Activated CD8-positive, alpha-beta T cell treated with anti-CD3 and anti-CD28 coated beads, Interleukin-2, amount 10 ng/mL, durations not matched to agents 7 days and 5 days (primary cell): ENCODE measurements at regions not wholly inside any gene's neighbourhood (a gene's known extent, or its start where the extent isn't known, plus 50 kb on each side); places are given as distances from the start of the nearest gene placed in this dataset.
"Not testable (repeated sequence)": the region's sequence is repeated elsewhere in the genome, so short reads cannot be mapped to it uniquely, and the experiment has no call there.

Experiments used
- ATAC-seq: fragments of 150-1000 bp; cut with Tn5 transposase; one replicate; pipeline ENCODE4 v1.10.0; 2021; ENCODE audit warnings: moderate library complexity
- CTCF ChIA-PET: fragments of 350-600 bp; sonication (Branson Sonifier 250); formaldehyde crosslinking; loops from one replicate; lab custom pipeline; 2021; ENCODE audit warnings: antibody characterized with exemption; lab: Charles Lee
- POLR2A ChIA-PET: fragments of 350-600 bp; sonication (Branson Sonifier 250); formaldehyde crosslinking; loops from one replicate; lab custom pipeline; 2021; ENCODE audit warnings: antibody characterized with exemption; lab: Charles Lee
- DNase-seq: peaks from one replicate; pipeline ENCODE4 v3.0.0-alpha.2; 2020
- H3K27ac Mint-ChIP-seq: one replicate; pipeline ENCODE4 v1.8.0; 2021; ENCODE audit warnings: mild to moderate bottlenecking, mixed read lengths
- H3K27me3 Mint-ChIP-seq: one replicate; pipeline ENCODE4 v1.8.0; 2021; ENCODE audit warnings: low read depth, mixed read lengths
- H3K36me3 Mint-ChIP-seq: one replicate; pipeline ENCODE4 v1.8.0; 2021; ENCODE audit warnings: low read depth, mixed read lengths
- H3K4me1 Mint-ChIP-seq: one replicate; pipeline ENCODE4 v1.8.0; 2021; ENCODE audit warnings: low read depth, mixed read lengths
- H3K4me3 Mint-ChIP-seq: one replicate; pipeline ENCODE4 v1.8.0; 2021; ENCODE audit warnings: mild to moderate bottlenecking, mixed read lengths
- H3K9me3 Mint-ChIP-seq: one replicate; pipeline ENCODE4 v1.8.0; 2022; ENCODE audit warnings: mixed read lengths; ENCODE audit not compliant: insufficient read depth

DNA sequence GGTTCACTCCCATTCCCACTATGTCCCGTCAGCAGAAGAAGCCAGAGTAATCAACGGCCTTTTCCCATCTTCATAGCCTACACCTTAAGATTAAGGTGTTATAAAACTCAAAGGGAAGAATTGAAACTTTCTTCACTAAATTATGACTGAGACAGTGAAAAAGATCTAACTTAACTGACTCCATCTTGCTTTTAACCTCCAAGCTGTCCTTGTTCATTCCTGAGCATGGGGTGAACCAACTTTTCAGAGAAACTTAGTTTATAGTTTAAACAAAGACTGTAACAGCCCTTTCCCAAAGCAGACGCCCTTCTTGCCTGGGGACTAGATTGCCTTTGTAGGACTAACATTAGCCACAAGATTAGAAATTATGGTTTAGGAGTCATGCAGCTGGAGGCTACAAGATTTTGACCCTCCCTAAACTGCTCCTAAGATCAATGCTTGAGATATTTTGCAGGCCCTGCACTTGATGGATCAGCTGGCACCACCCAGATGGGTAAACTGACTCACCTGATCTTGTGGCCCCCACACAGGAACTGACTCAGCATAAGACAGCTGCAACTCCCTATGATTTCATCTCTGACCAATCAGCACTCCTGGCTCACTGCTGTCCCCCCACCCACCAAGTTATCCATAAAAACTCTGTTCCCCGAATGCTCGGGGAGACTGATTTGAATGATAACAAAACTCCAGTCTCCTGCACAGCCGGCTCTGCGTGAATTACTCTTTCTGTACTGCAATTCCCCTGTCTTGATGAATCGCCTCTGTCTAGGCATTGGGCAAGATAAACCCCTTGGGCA, 587.6 kb downstream of the NTRK3 start:
- H3K4me1 Mint-ChIP-seq, H3K27me3 Mint-ChIP-seq, DNase-seq, POLR2A ChIA-PET, H3K9me3 Mint-ChIP-seq, CTCF ChIA-PET, H3K27ac Mint-ChIP-seq, H3K4me3 Mint-ChIP-seq, H3K36me3 Mint-ChIP-seq, ATAC-seq: not testable (repeated sequence)

DNA sequence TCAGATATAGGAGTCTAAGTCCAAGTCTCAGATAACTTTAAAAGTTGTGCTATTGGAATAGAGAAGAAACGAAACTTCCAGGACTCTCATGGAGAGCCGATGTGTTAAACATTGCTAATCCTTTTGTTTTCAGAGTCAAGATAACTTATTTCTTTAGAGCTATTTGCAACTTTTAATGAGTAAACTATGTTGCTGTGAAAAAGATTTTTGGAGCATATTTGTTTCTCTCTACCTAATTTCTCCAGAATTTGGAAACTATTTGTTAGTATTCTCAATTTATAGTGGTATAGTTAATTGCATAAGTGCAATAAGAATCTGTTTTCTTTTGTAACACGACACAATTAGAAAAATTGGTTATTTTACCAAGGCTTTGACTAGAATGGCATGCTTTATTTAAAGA, 588.9 kb downstream of the NTRK3 start:
- Mint-ChIP-seq H3K9me3 (peaks cover 9% of the 10 kb centered on the region), H3K36me3 (no peaks in the 10 kb centered on the region), H3K27ac (no peak overlapping the region), H3K4me1 (no peaks in the 10 kb centered on the region), H3K4me3 (no peak overlapping the region), H3K27me3 (no peaks in the 10 kb centered on the region)
- DNase-seq (no peak), ATAC-seq (no peak)
- CTCF ChIA-PET = no interaction called here
- POLR2A ChIA-PET = no interaction called here

DNA sequence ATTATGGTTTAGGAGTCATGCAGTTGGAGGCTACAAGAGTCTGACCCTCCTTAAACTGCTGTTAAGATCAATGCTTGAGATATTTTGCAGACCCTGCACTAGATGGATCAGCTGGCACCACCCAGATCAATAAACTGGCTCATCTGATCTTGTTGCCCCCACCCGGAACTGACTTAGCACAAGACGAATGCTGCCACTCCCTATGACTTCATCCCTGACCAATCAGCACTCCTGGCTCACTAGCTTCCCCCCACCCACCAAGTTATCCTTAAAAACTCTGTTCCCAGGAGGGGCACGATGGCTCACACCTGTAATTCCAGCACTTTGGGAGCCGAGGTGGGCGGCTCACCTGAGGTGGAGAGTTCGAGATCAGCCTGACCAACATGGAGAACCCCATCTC, 594.0 kb downstream of the NTRK3 start:
- DNase-seq (no peak), ATAC-seq (no peak)
- peaks cover 16% of the 10 kb centered on the region for H3K9me3 Mint-ChIP-seq
- H3K36me3 Mint-ChIP-seq = no peaks in the 10 kb centered on the region
- H3K4me1 Mint-ChIP-seq = peaks cover 4% of the 10 kb centered on the region
- no peaks in the 10 kb centered on the region for H3K27me3 Mint-ChIP-seq
- no peak overlapping the region for H3K27ac Mint-ChIP-seq
- CTCF ChIA-PET = no interaction called here
- POLR2A ChIA-PET = no interaction called here
- H3K4me3 Mint-ChIP-seq = no peak overlapping the region

DNA sequence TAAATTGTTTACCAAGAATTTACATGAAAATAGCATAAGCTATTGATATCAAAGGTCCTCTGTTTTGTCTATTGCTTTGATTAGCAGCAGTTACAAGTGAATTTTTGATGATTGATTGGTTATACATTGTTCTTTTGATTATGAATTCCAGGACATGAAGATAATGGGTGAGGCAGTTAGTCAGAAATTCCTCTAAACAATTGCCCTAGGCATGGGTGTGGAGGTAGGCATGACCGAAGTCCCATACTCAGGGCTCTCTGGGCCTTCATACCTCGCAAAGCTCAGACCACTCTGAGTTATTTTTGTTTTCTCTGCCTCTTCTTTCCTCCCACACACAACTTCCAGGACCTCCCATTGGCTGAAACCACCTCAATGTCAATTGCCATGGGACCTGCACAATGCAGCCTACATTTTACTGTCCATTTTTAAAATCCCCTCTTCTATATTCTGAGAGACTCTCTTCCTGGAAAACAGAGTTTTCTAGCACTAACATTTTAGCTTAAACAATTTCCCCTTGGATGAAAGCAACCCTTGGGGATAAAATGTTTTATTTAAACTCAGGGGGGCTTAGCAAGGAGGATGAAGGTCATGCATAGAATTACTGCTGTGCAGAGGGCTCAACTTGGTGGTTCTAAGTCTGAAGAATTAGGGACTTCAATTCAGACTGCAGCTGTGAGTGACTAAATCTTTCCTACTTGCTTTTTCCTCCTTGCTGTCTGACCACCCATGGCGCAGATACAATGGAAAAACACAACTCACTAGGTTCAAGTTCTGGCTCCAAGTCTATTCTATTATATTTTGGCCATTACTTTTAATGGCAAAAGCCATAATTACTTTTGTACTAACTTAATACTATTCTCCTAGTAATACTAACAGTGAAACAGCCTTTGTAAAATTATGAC, 594.8 kb downstream of the NTRK3 start:
- CTCF ChIA-PET = no interaction called here
- Mint-ChIP-seq H3K4me1 (peaks cover 4% of the 10 kb centered on the region), H3K27ac (no peak overlapping the region), H3K4me3 (no peak overlapping the region), H3K27me3 (no peaks in the 10 kb centered on the region), H3K36me3 (no peaks in the 10 kb centered on the region), H3K9me3 (peaks cover 16% of the 10 kb centered on the region)
- ATAC-seq (no peak), DNase-seq (no peak)
- POLR2A ChIA-PET = no interaction called here

DNA sequence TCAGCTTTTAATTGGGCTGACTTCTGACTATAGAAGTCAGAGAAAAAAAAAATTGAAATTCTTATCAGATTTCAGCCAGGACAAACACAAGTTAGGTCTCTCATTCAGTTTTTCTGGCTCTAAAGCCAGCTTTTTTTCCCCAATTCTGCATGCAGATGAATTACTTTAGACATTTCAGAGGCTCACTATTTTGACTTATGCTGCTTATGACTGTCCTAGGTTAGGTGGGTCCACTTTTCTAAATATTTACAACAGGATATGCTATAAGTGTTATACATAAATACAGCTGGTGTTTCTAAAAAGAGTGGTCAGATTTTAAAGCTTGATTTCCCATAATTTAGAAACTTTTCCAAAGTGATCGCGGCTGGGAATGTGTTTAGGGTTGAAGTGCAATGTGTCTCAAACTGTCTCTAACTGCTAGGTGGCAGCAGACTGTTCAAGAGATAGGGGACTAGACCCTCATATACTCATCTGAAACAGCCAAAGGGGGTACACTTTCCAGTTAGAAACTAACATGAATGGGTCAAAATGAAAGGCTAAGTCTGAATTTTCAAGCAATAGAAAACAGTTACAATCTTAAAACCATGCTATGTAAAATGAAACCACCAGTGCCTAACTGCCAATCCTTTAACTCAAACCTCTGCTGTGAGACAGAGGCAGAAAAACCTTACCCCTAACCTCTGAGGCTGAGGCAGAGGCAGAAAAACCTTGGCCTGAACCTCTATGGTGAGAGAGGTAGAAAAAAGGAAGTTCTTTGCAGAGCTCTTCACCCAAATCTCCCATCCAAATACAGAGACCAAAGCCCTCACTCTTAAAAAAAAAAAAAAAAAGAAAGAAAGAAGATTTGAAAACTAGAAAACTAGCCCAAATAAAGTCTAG, 596.0 kb downstream of the NTRK3 start:
- Mint-ChIP-seq H3K4me1 (peaks cover 4% of the 10 kb centered on the region), H3K4me3 (no peak overlapping the region), H3K27me3 (no peaks in the 10 kb centered on the region), H3K9me3 (peaks cover 16% of the 10 kb centered on the region), H3K27ac (no peak overlapping the region), H3K36me3 (no peaks in the 10 kb centered on the region)
- no peak for ATAC-seq
- POLR2A ChIA-PET = no interaction called here
- DNase-seq = no peak
- CTCF ChIA-PET = no interaction called here

DNA sequence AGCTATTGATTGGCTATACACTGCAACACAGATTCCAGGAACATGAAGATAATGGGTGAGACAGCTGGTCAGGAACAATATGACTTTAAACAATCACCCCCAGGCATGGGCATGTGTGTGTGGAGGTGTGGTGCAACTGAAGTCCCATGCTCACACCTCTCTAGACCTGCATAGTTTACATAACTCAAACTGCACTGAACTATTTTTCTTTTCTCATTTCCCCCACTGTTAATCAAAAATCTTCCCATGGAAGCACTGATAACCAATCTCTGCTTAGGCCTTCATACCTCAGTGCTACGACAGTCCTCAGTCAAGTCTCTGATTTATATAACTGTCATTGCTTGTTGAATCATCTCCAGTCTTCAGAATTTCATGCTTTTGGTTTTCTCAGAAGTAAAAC, 600.2 kb downstream of the NTRK3 start:
- H3K4me3 Mint-ChIP-seq = no peak overlapping the region
- no peak for DNase-seq
- no peak for ATAC-seq
- H3K36me3 Mint-ChIP-seq = no peaks in the 10 kb centered on the region
- no peaks in the 10 kb centered on the region for H3K27me3 Mint-ChIP-seq
- H3K27ac Mint-ChIP-seq = no peak overlapping the region
- POLR2A ChIA-PET = no interaction called here
- peaks cover 4% of the 10 kb centered on the region for H3K4me1 Mint-ChIP-seq
- H3K9me3 Mint-ChIP-seq = no peaks in the 10 kb centered on the region
- CTCF ChIA-PET = no interaction called here

DNA sequence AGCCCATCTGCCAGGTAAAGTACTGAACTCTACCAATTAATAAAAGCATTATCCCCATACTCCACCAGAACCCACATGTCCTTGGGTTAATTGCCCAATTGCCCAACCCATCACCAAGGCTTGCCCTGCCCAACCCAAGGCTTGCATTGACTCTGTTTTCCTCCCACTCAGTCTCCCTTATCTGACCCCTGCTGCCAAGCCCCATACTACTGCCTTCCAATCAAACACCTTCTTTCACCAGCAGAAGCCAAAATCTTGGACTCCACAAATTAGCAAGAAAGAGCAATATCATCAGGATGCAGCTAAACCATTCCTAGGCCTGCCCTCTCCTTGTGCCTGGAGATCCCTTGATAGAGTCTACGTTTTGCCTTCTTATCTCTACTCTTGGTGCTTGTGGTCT, 602.9 kb downstream of the NTRK3 start:
- Mint-ChIP-seq H3K27me3 (no peaks in the 10 kb centered on the region), H3K36me3 (no peaks in the 10 kb centered on the region), H3K4me3 (no peak overlapping the region), H3K9me3 (no peaks in the 10 kb centered on the region), H3K4me1 (no peaks in the 10 kb centered on the region), H3K27ac (no peak overlapping the region)
- no peak for ATAC-seq
- POLR2A ChIA-PET = no interaction called here
- DNase-seq = no peak
- CTCF ChIA-PET = no interaction called here

DNA sequence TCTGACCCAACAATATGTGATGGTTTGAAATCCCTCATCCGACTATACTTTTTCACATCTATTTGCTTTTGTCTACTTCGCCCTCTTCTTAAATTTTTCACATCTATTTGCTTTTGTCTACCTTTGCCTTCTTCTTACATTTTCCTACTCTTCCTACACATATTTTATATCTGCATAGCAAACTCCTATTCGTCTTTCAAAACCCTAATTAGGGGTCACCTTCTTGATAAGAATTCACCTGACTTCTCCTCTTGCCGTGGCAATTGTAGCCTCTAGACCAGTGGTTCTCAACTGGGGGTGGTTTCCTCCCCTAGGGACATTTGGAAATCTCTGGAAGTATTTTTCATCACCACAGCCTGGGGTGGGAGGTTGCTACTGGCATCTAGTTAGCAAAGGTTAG, 607.4 kb downstream of the NTRK3 start:
- POLR2A ChIA-PET = no interaction called here
- no peak for DNase-seq
- no peak for ATAC-seq
- no peaks in the 10 kb centered on the region for H3K27me3 Mint-ChIP-seq
- no peak overlapping the region for H3K4me3 Mint-ChIP-seq
- H3K9me3 Mint-ChIP-seq = no peaks in the 10 kb centered on the region
- CTCF ChIA-PET = no interaction called here
- no peaks in the 10 kb centered on the region for H3K36me3 Mint-ChIP-seq
- no peaks in the 10 kb centered on the region for H3K4me1 Mint-ChIP-seq
- H3K27ac Mint-ChIP-seq = no peak overlapping the region

DNA sequence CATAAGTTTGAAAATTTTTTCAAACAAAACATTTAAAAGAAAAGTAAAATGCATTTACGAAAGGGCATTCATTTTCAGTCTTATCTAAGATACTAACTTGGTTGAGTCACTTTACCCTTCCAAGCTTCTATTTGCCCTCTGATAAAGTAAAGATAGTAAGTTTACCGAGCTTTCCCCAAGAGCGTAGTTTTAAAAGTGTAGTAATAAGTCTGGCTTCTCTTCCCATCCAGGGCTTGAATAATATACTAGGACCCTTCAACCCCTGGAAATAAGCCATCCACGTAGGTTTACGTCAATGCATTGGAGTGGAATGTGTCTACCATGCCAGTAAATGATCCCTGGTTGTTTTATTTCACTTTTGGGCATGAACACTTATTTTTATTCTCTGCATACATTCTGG, 608.3 kb downstream of the NTRK3 start:
- Mint-ChIP-seq H3K36me3 (no peaks in the 10 kb centered on the region), H3K4me1 (no peaks in the 10 kb centered on the region), H3K4me3 (no peak overlapping the region), H3K27ac (no peak overlapping the region), H3K27me3 (no peaks in the 10 kb centered on the region), H3K9me3 (no peaks in the 10 kb centered on the region)
- ATAC-seq (no peak), DNase-seq (no peak)
- CTCF ChIA-PET = no interaction called here
- POLR2A ChIA-PET = no interaction called here

DNA sequence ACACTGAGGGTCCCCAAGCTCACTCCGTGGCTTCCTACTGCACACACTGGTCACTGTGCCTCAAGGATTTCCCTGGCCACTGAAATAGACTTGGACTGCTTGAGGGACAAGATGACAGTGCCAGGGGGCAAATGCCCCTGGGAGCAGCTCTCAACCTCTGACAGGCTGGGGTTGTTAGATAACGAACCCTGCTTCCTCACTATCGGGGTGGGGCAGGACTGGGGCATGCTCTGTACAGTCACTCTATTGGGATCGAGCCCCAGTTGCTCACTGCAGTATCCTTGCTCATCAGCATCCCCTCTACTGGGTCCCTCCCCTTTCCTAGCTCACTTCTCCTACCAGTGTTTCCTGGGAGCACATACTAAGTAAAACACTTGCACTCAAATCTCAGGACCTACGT, 610.8 kb downstream of the NTRK3 start:
- Mint-ChIP-seq H3K27me3 (no peaks in the 10 kb centered on the region), H3K4me1 (no peaks in the 10 kb centered on the region), H3K4me3 (no peak overlapping the region), H3K36me3 (no peaks in the 10 kb centered on the region), H3K27ac (no peak overlapping the region), H3K9me3 (no peaks in the 10 kb centered on the region)
- ChIA-PET POLR2A (no interaction called here), CTCF (no interaction called here)
- DNase-seq = no peak
- ATAC-seq = no peak

DNA sequence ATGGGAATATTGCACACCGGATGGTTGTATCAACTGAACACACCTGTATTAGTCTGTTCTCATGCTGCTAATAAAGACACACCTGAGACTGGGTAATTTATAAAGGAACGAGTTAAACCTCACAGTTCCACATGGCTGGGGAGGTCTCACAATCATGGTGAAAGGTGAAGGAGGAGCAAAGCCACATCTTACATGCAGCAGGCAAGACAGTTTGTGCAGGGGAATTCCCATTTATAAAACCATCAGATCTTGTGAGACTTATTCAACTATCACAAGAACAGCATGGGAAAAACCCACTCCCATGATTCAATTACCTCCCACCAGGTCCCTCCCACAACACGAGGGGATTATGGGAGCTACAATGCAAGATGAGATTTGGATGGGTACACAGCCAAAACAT, 613.5 kb downstream of the NTRK3 start:
- H3K36me3 Mint-ChIP-seq, H3K27me3 Mint-ChIP-seq, POLR2A ChIA-PET, H3K4me1 Mint-ChIP-seq, H3K27ac Mint-ChIP-seq, H3K4me3 Mint-ChIP-seq, H3K9me3 Mint-ChIP-seq, CTCF ChIA-PET, ATAC-seq, DNase-seq: not testable (repeated sequence)
